ENCODE measurements at regions not wholly inside any gene's neighbourhood (a gene's known extent, or its start where the extent isn't known, plus 50 kb on each side); places are given as distances from the start of the nearest gene placed in this dataset.

GRCh38 chr7:94174375-94174774 lies 170.2 kb upstream of the BET1 start:
- TF ChIP-seq, protein P1, sequence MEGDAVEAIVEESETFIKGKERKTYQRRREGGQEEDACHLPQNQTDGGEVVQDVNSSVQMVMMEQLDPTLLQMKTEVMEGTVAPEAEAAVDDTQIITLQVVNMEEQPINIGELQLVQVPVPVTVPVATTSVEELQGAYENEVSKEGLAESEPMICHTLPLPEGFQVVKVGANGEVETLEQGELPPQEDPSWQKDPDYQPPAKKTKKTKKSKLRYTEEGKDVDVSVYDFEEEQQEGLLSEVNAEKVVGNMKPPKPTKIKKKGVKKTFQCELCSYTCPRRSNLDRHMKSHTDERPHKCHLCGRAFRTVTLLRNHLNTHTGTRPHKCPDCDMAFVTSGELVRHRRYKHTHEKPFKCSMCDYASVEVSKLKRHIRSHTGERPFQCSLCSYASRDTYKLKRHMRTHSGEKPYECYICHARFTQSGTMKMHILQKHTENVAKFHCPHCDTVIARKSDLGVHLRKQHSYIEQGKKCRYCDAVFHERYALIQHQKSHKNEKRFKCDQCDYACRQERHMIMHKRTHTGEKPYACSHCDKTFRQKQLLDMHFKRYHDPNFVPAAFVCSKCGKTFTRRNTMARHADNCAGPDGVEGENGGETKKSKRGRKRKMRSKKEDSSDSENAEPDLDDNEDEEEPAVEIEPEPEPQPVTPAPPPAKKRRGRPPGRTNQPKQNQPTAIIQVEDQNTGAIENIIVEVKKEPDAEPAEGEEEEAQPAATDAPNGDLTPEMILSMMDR (IDR thresholded peaks at IDR 0.05) = no peak
- TF ChIP-seq POLR2AphosphoS5 (IDR thresholded peaks at IDR 0.05) = no peak

Data from breast epithelium (tissue), 3 donors.